ENCODE measurements at regions not wholly inside any gene's neighbourhood (a gene's known extent, or its start where the extent isn't known, plus 50 kb on each side); places are given as distances from the start of the nearest gene placed in this dataset.

DNA sequence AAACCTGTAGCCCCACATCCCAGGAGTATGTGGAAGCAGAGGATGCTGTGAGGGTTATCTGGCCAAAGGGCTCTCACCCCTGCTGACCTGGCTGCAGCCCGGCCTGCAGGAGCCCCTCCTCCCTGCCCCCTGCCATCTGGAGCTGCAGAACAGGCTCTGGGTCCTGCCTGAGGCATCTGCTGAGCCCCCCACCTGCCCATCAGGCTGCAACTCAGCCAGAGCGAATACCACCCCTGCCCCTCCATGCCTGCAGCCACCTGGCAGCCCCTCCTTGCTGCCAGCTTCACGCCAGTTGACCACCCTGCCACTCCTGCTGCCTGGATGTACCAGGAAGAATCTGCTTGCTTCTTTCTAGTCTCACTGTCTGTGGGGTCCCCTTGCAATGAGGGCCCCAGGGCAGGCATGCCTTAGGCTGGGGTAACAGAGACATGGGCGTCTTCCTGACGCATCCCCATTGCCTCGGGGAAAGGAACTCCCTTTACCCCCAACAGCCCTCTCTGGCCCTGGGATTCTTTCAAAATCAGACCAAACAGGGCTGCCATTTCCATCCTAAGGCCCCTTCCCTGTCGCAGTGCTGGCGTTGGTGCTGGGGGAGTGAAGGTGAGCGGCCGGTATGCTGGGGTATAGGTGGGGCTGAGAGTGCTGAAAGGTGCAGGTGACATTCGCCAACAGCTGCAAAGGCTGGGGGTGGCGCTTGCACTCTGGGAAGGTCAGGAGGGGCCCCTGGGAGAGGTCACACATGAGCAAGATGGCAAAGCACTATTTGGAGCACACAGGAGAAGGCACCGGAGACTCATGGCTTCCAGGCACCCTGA lies 1334.6 kb downstream of the TBC1D22A start:
- peaks cover 0 to 17% of the 10 kb centered on the region in 2 donors for H3K27me3 ChIP-seq (ENCODE audit: control insufficient read depth in 1 of 2, insufficient read depth in 2 of 2, low read length in 2 of 2)
- H3K9me3 ChIP-seq (ENCODE audit: low read length): no peaks in the 10 kb centered on the region
- H3K4me1 ChIP-seq (ENCODE audit: insufficient read depth, low read length): peaks cover 3% of the 10 kb centered on the region
- no peaks in the 10 kb centered on the region for H3K36me3 ChIP-seq (ENCODE audit: insufficient read depth, low read length)
- no peak overlapping the region for H3K4me3 ChIP-seq (ENCODE audit: low read depth in 1 of 2, low read length in 2 of 2)
- H3K9ac ChIP-seq (ENCODE audit: low read length): no peak overlapping the region
- no peak overlapping the region for H3K27ac ChIP-seq (ENCODE audit: low read depth, low read length)

DNA sequence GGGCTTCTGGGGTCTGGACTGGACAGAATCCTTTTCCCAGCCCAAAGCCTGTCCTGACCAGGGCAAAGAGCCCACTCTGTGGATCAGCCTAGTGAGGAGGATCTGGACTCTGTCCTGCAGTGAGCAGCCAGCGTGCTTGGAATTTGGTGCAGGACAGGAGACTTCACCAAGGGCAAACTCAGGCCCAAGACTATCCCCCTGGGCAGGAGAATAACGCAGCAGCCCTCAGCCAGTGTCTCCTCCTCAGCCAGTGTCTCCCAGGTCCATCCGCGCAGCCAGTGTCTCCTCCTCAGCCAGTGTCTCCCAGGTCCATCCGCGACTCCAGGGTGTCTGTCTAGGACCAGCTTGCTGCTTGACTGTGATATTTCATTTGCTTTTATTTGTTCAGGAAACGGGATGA lies 1334.0 kb downstream of the TBC1D22A start:
- H3K4me1 ChIP-seq (ENCODE audit: insufficient read depth, low read length): peaks cover 7% of the 10 kb centered on the region
- H3K4me3 ChIP-seq (ENCODE audit: low read depth in 1 of 2, low read length in 2 of 2): no peak overlapping the region
- peaks cover 0 to 17% of the 10 kb centered on the region in 2 donors for H3K27me3 ChIP-seq (ENCODE audit: control insufficient read depth in 1 of 2, insufficient read depth in 2 of 2, low read length in 2 of 2)
- no peak overlapping the region for H3K9ac ChIP-seq (ENCODE audit: low read length)
- no peaks in the 10 kb centered on the region for H3K9me3 ChIP-seq (ENCODE audit: low read length)
- no peaks in the 10 kb centered on the region for H3K36me3 ChIP-seq (ENCODE audit: insufficient read depth, low read length)
- no peak overlapping the region for H3K27ac ChIP-seq (ENCODE audit: low read depth, low read length)

DNA sequence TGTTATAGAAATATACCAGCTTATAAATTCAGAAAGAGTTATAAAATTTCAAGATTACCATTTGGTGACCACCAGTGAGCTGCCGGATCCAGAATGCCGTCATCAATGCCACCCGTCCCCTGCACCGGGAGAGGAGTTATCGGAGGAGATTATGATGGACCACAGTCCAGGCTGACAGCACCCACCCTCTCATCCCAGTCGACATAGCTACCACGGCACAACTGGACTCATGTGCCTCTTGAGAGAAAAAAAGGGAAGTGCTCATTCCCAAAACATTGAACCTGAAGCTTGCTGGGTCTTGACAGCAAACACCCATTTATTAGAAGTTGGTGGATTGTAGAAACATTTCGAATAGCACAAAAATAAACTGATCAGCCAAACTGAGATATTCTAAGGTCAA lies 1331.5 kb downstream of the TBC1D22A start:
- no peak overlapping the region for H3K27ac ChIP-seq (ENCODE audit: low read depth, low read length)

DNA sequence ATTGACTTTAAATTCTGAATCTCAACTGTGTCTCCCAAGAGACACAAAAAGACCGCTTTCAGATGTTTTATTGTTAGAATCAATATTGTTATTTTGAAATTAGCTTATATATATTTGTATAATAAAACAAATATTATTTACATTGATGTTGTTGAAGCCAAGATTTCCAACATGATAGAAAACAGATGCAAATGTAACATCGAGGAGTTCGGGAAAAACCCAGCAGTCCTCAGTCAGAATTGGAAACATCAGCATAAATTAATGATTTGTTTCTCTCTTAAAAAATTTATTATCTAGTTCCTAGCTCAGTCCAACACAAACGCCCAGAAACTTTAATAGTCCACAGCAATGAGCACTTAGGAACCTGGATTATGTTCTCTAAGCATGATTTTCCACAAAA lies 1330.4 kb downstream of the TBC1D22A start:
- H3K27ac ChIP-seq (ENCODE audit: low read depth, low read length): no peak overlapping the region
- no peak overlapping the region for H3K9ac ChIP-seq (ENCODE audit: low read length)
- peaks cover 0 to 10% of the 10 kb centered on the region in 2 donors for H3K27me3 ChIP-seq (ENCODE audit: control insufficient read depth in 1 of 2, insufficient read depth in 2 of 2, low read length in 2 of 2)
- H3K4me3 ChIP-seq (ENCODE audit: low read depth in 1 of 2, low read length in 2 of 2): no peak overlapping the region
- peaks cover 32% of the 10 kb centered on the region for H3K4me1 ChIP-seq (ENCODE audit: insufficient read depth, low read length)
- no peaks in the 10 kb centered on the region for H3K36me3 ChIP-seq (ENCODE audit: insufficient read depth, low read length)
- no peaks in the 10 kb centered on the region for H3K9me3 ChIP-seq (ENCODE audit: low read length)

More for the DNA sequence above, 1331.5 kb downstream of the TBC1D22A start:
- Histone ChIP-seq H3K36me3 (ENCODE audit: insufficient read depth, low read length) (no peaks in the 10 kb centered on the region), H3K4me1 (ENCODE audit: insufficient read depth, low read length) (peaks cover 27% of the 10 kb centered on the region), H3K9ac (ENCODE audit: low read length) (no peak overlapping the region), H3K4me3 (ENCODE audit: low read depth in 1 of 2, low read length in 2 of 2) (no peak overlapping the region), H3K9me3 (ENCODE audit: low read length) (no peaks in the 10 kb centered on the region), H3K27me3 (ENCODE audit: control insufficient read depth in 1 of 2, insufficient read depth in 2 of 2, low read length in 2 of 2) (peaks cover 0 to 10% of the 10 kb centered on the region in 2 donors)

DNA sequence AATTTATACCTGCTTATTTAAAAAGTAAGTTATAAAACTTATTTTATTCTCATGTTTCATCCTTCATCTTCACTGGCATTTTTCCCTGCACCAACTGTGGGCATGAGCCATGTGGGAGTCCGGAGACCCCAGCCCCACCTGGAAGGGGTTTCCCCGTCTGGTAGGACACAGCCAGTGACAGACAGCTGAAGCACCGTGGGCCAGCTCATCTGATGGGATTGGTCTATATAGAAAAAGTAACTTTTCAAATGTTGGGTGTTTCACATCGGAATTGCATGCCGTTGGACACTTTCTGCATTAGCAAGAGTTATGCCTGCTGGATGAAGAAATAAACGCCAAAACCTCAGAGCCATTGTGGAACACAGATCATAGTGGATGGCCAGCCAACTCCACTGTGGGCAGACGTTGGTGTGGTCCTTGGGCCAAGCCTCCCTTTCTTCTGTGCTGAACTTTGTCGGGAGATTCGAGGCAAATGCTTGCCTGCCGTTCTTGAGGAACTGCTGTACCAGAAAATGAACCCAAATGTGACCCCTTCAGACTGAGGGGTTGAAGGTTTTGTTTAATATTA lies 1329.3 kb downstream of the TBC1D22A start:
- H3K36me3 ChIP-seq (ENCODE audit: insufficient read depth, low read length): no peaks in the 10 kb centered on the region
- H3K4me3 ChIP-seq (ENCODE audit: low read depth in 1 of 2, low read length in 2 of 2): no peak overlapping the region
- no peak overlapping the region for H3K9ac ChIP-seq (ENCODE audit: low read length)

DNA sequence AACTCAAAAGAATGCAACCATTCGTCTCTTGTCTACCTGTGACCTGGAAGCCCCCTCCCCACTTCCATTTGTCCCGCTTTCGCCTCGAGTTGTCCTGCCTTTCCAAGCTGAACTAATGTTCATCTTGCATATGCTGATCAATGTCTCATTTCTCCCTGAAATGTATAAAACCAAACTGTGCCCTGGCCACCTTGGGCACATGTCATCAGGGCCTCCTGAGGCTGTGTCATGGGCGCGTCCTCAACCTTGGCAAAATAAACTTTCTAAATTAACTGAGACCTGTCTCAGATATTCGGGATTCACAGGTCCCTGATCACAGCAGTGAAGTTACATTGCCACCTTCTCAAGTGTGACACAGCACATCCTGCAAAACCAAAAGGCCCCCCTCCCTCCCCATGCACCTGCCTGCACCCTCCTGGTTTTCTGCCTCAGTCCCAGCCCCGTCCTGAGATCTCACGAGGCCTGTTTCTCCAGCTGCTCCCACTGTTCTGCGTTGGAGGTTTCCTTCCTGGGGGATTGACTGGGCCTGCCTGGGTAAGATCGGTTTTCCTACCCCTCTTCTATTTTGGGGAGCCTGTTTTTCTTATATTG lies 1328.7 kb downstream of the TBC1D22A start:
- no peaks in the 10 kb centered on the region for H3K9me3 ChIP-seq (ENCODE audit: low read length)
- H3K27me3 ChIP-seq (ENCODE audit: control insufficient read depth in 1 of 2, insufficient read depth in 2 of 2, low read length in 2 of 2): no peaks in the 10 kb centered on the region
- no peaks in the 10 kb centered on the region for H3K36me3 ChIP-seq (ENCODE audit: insufficient read depth, low read length)
- H3K27ac ChIP-seq (ENCODE audit: low read depth, low read length): no peak overlapping the region
- H3K4me3 ChIP-seq (ENCODE audit: low read depth in 1 of 2, low read length in 2 of 2): no peak overlapping the region
- no peak overlapping the region for H3K9ac ChIP-seq (ENCODE audit: low read length)
- peaks cover 32% of the 10 kb centered on the region for H3K4me1 ChIP-seq (ENCODE audit: insufficient read depth, low read length)

More for the DNA sequence above, 1329.3 kb downstream of the TBC1D22A start:
- H3K4me1 ChIP-seq (ENCODE audit: insufficient read depth, low read length): peaks cover 32% of the 10 kb centered on the region
- peaks cover 0 to 4% of the 10 kb centered on the region in 2 donors for H3K27me3 ChIP-seq (ENCODE audit: control insufficient read depth in 1 of 2, insufficient read depth in 2 of 2, low read length in 2 of 2)
- H3K27ac ChIP-seq (ENCODE audit: low read depth, low read length): no peak overlapping the region
- H3K9me3 ChIP-seq (ENCODE audit: low read length): no peaks in the 10 kb centered on the region

DNA sequence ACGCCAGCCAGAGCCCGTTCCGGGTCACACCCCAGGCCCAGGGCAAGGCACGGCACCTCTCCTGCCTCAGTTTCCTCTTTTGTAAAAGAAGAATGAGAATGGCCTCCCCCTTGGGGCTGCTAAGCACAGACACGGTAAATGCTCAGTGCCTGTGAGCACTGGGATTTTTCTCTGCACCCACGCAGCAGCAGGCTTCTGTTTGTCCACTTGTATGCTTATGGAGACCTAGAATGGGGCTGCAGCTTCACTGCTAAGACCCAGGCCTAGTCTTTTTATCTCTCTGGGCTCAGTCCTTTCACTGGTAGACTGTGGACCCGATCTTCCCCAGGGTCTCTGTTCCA lies 1327.9 kb downstream of the TBC1D22A start:
- peak overlapping the region; percentile 26 for H3K27ac ChIP-seq (ENCODE audit: low read depth, low read length)
- H3K4me1 ChIP-seq (ENCODE audit: insufficient read depth, low read length): peaks cover 32% of the 10 kb centered on the region
- no peaks in the 10 kb centered on the region for H3K36me3 ChIP-seq (ENCODE audit: insufficient read depth, low read length)
- no peaks in the 10 kb centered on the region for H3K27me3 ChIP-seq (ENCODE audit: control insufficient read depth in 1 of 2, insufficient read depth in 2 of 2, low read length in 2 of 2)
- no peaks in the 10 kb centered on the region for H3K9me3 ChIP-seq (ENCODE audit: low read length)
- H3K9ac ChIP-seq (ENCODE audit: low read length): no peak overlapping the region
- H3K4me3 ChIP-seq (ENCODE audit: low read depth in 1 of 2, low read length in 2 of 2): peak overlapping the region in 1 of 2 donors; percentile 47

DNA sequence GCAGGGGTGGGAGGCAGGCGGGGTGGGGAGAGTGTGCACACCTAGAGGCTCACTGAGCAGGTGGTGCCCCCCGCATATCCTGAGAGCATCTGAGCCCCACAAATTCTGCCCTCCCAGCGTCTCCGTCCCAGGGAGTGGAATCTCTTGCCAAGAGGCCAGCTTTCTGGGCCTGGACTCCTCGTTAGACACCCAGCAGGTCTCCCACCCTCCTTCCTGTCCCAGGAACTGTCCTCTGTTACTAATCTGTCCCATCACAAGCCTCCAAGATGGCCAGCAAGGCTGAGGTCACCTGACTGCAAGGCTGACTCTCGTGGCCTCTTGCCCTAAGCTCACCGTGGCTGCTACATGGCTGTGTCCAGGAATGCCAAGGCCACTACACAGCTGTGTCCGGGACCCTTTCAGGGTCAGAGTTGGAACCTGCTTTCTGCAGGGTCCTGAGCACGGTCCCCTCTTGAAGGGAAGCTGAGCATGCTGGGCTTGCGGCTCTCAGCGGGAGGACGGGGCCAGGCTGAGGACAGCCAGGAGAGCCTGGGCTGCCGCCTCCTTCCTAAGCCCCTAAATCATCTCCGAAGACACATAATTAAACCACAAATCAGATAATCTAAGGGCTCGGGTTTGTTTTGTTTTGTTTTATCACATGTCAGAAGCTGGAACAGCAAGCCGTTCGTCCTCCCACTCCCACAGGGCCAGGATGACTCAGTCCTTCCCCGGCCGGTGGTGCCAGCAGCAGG lies 1327.3 kb downstream of the TBC1D22A start:
- H3K36me3 ChIP-seq (ENCODE audit: insufficient read depth, low read length): no peaks in the 10 kb centered on the region
- peak overlapping the region; percentile 31 for H3K27ac ChIP-seq (ENCODE audit: low read depth, low read length)
- H3K9ac ChIP-seq (ENCODE audit: low read length): no peak overlapping the region
- H3K9me3 ChIP-seq (ENCODE audit: low read length): no peaks in the 10 kb centered on the region
- H3K27me3 ChIP-seq (ENCODE audit: control insufficient read depth in 1 of 2, insufficient read depth in 2 of 2, low read length in 2 of 2): no peaks in the 10 kb centered on the region
- H3K4me1 ChIP-seq (ENCODE audit: insufficient read depth, low read length): peaks cover 32% of the 10 kb centered on the region
- H3K4me3 ChIP-seq (ENCODE audit: low read depth in 1 of 2, low read length in 2 of 2): peak overlapping the region in 1 of 2 donors; percentile 47

DNA sequence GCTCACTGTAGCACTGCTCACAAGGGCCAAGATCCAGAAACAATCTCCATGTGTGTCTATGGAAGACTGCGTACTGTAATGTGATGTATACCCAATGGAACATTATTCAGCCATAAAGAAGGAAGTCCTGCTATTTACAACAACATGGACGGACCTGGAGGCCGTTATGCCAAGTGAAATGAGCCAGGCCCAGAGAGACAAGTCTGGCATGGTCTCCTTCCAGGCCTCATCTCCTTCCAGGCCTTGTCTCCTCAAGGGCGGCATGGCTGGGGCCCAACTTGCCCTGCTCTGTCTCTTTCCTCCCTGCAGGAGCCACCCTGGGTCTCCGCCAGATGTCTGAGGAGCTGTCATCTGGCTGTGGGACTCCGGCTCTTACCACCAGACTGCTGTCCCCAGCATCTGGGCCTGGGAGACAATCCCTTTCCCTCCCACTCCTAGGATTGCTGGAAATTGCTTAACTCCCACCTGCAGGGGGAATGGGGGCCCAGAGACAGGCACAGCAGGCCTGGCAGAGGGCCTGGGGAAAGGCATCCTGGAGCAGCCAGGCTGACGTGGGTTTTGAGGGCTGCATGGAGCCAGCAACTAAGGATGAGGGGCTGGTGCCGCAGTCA lies 1326.6 kb downstream of the TBC1D22A start:
- no peak overlapping the region for H3K27ac ChIP-seq (ENCODE audit: low read depth, low read length)
- no peaks in the 10 kb centered on the region for H3K27me3 ChIP-seq (ENCODE audit: control insufficient read depth in 1 of 2, insufficient read depth in 2 of 2, low read length in 2 of 2)
- H3K4me1 ChIP-seq (ENCODE audit: insufficient read depth, low read length): peaks cover 32% of the 10 kb centered on the region
- no peaks in the 10 kb centered on the region for H3K9me3 ChIP-seq (ENCODE audit: low read length)
- H3K4me3 ChIP-seq (ENCODE audit: low read depth in 1 of 2, low read length in 2 of 2): no peak overlapping the region
- no peak overlapping the region for H3K9ac ChIP-seq (ENCODE audit: low read length)
- no peaks in the 10 kb centered on the region for H3K36me3 ChIP-seq (ENCODE audit: insufficient read depth, low read length)

DNA sequence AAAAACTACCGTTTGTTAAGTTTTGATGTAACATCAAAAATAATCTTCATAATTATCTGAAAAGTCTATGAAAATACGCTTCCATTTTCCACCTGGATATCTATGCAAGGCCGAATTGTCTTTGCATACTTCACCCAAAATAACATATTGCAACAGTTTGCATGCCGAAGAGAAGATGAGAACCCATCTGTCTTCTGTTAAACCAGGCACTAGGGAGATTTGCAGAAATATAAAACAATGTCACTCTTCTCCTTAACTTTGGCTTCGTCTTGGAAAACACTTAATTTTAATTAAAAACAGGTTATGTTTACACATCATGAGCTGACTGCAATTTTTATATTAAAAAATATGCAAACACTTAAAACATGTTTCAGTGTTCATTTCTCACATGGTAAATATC lies 1325.8 kb downstream of the TBC1D22A start:
- Histone ChIP-seq H3K9me3 (ENCODE audit: low read length) (no peaks in the 10 kb centered on the region), H3K4me3 (ENCODE audit: low read depth in 1 of 2, low read length in 2 of 2) (no peak overlapping the region), H3K27ac (ENCODE audit: low read depth, low read length) (no peak overlapping the region), H3K4me1 (ENCODE audit: insufficient read depth, low read length) (peaks cover 32% of the 10 kb centered on the region), H3K9ac (ENCODE audit: low read length) (no peak overlapping the region), H3K27me3 (ENCODE audit: control insufficient read depth in 1 of 2, insufficient read depth in 2 of 2, low read length in 2 of 2) (no peaks in the 10 kb centered on the region), H3K36me3 (ENCODE audit: insufficient read depth, low read length) (no peaks in the 10 kb centered on the region)
